DMS153 treated with DMSO at 0.1 percent for 48 hours (cell line): ENCODE measurements at regions not wholly inside any gene's neighbourhood (a gene's known extent, or its start where the extent isn't known, plus 50 kb on each side); places are given as distances from the start of the nearest gene placed in this dataset.
A peak's percentile ranks its signal among the peaks of the same experiment; 100 is the strongest.
"Not testable (repeated sequence)": the region's sequence is repeated elsewhere in the genome, so short reads cannot be mapped to it uniquely, and the experiment has no call there.

ENCODE experiments used
- DNase-seq: peaks from one replicate; lab custom pipeline; 2025; ENCODE audit not compliant: unreplicated experiment; lab: John Stamatoyannopoulos, UW

GRCh38 chr14:83713732-83714131 lies 1816.2 kb upstream of the FLRT2 start:
- DNase-seq: peak; percentile 21

DNA sequence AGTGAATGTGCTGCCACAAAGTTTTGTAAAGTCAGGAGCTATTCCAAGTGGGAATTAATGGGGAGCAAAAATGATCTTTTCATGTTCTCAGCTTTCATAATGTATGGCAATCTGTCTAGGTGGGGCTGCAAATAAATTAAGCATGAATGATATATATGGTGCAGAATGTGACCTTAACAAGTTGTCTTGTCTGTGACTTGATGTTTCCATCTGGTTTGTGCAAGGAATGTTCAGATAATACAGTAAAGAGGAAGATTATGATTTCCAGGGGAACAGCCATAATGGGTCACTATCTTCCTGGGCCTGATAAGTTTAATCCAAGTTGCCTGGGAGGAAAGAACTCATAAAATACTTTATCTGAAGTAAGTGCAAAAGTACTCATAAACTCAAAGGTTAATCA lies 1815.8 kb upstream of the FLRT2 start:
- no peak for DNase-seq

GRCh38 chr14:83719435-83719834 lies 1810.5 kb upstream of the FLRT2 start:
- DNase-seq: not testable (repeated sequence)

GRCh38 chr14:83733670-83734069 lies 1796.3 kb upstream of the FLRT2 start:
- no peak for DNase-seq

DNA sequence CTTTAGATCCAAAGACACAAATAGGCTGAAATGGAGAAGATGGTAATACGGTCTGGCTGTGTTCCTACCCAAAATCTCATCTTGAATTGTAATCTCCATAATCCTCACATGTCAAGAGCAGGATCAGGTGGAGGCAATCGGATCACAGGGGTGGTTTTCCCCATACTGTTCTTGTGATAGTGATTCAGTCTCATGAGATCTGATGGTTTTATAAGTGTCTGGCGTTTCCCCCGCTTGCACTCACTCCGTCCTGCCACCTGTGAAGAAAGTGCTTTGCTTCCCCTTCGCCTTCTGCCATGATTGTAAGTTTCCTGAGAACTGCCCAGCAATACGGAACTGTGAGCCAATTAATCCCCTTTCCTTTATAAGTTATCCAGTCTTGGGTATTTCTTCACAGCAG lies 1795.5 kb upstream of the FLRT2 start:
- no peak for DNase-seq

DNA sequence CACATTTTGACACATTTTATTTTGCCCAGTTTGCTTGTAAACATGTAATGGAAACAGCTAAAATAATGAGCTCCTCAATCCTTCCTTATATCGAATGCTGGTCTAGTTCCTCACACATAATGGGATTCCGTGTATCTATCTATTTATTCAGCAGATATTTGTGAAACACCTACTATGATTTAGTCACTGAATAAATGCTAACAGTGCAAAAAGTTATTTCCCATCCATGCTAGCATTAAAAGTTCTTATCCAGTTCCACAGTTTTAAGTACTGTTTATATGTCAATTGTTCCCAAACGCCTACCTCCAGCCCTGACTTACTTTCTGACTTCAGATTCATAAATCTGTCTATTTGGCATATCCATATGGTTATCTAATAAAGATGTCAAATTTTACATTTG lies 1788.7 kb upstream of the FLRT2 start:
- DNase-seq: no peak

- DNase-seq: no peak
These were observed 1785.7 kb upstream of the FLRT2 start for GRCh38 chr14:83744224-83744623.

- no peak for DNase-seq
These were observed 1785.1 kb upstream of the FLRT2 start for GRCh38 chr14:83744891-83745290.

DNA sequence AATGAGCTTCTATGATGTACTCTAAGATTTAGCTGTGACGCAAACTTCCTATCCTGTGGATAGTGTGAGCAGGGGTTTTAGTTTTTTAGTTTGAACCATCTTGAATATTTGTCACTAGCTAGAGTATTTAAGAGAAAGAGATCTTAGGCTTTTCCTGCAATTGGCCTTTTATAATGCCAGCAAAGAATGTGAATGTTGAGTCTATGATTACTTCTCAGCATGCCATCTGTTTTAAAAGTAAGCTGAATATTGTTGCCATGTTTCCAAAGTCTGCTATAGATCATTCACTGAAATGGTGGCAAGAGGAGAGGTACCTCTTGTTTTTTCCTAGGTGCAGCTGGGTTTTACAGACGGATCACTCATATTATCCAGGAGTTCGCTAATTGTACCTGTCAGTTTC lies 1783.6 kb upstream of the FLRT2 start:
- DNase-seq: no peak

DNA sequence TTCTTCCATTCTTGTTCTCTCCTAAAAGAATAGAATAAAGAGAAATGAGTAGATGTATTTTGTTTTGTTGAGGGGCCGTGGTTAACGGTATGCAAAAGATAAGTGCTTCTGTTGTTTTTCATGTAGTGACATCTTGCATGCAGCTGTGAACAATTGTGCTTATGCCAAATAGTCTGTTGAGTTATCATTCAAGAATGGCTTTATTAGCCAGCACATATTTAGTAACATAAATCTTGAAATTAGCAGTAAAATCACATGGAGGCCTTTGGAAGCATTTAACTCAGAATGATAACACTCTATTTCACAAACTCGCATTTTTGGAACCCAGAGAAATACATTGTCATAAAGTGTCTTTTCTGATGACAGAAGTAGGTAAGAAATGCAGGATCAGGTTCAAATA lies 1772.0 kb upstream of the FLRT2 start:
- DNase-seq: no peak

DNA sequence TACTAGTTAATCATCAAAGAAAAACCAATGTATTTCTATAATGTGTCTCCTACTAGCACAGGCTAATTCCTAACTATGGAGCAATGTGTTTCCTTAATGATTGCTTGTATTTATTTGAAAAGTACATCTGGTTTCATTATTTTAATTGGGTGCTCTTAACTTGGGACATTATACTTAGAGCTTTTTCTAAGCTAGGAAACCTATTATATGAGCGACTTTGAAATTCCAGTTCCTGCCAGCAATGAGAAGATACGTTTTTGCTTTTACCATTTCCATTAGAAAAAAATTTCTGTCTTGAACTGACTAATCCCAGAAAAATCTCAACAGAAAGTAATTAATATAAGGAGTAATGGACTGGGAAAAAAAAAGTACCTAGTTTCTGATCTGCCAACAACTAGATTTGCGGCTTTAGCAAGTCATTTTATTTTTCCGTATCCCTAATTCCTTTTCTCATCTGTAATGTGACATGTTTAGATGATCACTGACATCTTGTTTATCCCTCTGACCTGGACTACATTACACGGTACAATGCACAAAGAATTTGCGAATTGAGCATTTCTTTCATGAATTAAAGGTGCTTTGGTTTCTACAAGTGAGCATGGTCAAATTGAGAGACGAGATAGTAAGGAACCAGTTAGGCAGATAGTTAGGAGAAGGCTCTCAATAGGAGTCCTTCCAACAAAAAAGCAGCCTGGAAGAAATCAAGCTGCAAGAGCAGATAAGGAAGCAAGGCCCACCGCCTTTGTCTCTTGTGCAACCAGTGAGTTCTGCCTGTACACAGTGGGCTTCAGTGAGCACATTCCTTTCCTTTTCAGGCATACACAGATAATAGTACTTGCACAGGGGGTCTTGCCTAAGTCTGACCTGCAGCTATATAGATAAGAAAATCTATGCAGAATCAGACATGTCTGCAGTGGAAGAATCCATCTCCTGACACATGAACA lies 1765.0 kb upstream of the FLRT2 start:
- no peak for DNase-seq

GRCh38 chr14:83777516-83777915 lies 1752.4 kb upstream of the FLRT2 start:
- DNase-seq: no peak

GRCh38 chr14:83779266-83779665 lies 1750.7 kb upstream of the FLRT2 start:
- DNase-seq: no peak

DNA sequence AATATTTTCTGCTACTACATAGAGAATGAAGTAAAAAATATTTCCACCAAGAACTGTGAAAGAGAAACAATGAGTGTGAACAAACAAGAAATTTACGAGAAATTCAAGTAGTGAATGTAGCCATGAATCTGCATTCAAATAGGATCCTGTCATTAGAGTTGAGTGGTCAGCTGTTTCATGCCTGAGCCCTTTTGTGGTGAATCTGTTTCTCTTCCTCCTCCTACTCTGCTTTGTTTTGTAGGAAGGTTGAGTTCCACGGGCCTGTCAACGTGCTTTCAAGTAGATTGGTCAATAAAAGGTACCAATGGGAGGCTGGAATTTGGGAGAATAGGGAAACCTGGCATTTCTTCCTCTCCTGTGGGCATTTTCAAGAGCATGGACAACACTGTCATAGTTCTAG lies 1749.6 kb upstream of the FLRT2 start:
- DNase-seq: peak; percentile 56

DNA sequence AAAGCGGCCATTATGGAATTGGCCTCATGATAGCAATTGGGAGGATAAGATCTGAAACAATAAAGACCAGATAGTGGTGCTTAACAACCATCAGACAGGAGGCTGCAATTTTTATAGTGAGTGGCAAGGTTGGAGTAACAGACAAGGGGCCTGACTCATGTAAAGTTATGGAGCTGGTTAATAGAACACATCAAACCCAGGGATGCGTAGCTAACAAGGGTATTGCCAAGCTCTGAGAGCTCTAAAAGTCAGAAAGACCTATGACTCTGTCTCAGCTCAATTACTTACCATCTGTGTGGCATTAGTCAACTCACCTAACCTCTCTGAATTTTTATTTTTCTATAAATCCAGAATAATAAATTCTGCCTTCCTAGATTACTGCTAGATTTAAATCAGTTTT lies 1731.5 kb upstream of the FLRT2 start:
- DNase-seq: no peak

- DNase-seq: no peak
These were observed 1730.7 kb upstream of the FLRT2 start for GRCh38 chr14:83799233-83799632.

GRCh38 chr14:83814896-83815295 lies 1715.0 kb upstream of the FLRT2 start:
- DNase-seq: no peak

DNA sequence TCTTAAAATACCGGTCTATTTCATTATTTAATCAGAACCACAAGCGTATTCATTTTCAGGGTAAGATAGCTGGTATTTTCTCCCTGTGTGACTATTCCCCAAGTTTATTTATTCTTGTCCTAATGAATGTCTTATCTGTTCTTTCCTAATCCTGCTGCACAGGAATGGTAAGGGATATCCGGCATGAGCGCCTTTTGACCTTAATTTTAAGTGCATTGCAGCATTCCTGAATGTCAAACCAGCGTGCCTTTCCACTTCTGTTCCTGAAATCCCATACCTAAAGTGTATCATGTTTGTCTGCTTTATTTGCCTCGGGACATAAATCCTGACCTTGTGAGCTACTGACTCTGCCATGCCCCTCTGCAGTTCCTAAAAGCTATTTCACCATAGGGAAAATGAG lies 1713.2 kb upstream of the FLRT2 start:
- no peak for DNase-seq

GRCh38 chr14:83825843-83826242 lies 1704.1 kb upstream of the FLRT2 start:
- DNase-seq: no peak

- no peak for DNase-seq
These were observed 1703.1 kb upstream of the FLRT2 start for GRCh38 chr14:83826838-83827237.

- no peak for DNase-seq
These were observed 1702.6 kb upstream of the FLRT2 start for GRCh38 chr14:83827383-83827782.

GRCh38 chr14:83828406-83828805 lies 1701.5 kb upstream of the FLRT2 start:
- DNase-seq: no peak

GRCh38 chr14:83830316-83830715 lies 1699.6 kb upstream of the FLRT2 start:
- no peak for DNase-seq
